Body of pancreas (tissue), 4 donors: ENCODE measurements at regions not wholly inside any gene's neighbourhood (a gene's known extent, or its start where the extent isn't known, plus 50 kb on each side); places are given as distances from the start of the nearest gene placed in this dataset.

Source experiments
- ATAC-seq: fragments of 150-250 bp; one replicate; pipeline ENCODE4 v1.9.1; 2016
- DNase-seq, 4 donors: peaks; one replicate each; pipeline ENCODE4 v3.0.0-alpha.2; 2019
- H3K27ac ChIP-seq, 4 donors: fragments of 200-600 bp; sonication (generic); 1 replicate in 3 of 4; 2 replicates in 1 of 4; pipeline versions ENCODE4 v1.5.1 to v1.6.1; 2016 to 2019; ENCODE audit warnings: mild to moderate bottlenecking in 1 of 4, mixed read lengths in 1 of 4, moderate library complexity in 1 of 4
- H3K27me3 ChIP-seq, 2 donors: fragments of 200-600 bp; sonication (generic); one replicate each; pipeline ENCODE4 v1.6.0; 2016; ENCODE audit warnings: mild to moderate bottlenecking in 1 of 2
- H3K36me3 ChIP-seq, 2 donors: fragments of 200-600 bp; sonication (generic); replicated peaks in 1 of 2; 2 replicates each; pipeline ENCODE4 v1.5.1; 2016; ENCODE audit warnings: low read depth in 2 of 2; ENCODE audit not compliant: insufficient read depth in 1 of 2
- H3K4me1 ChIP-seq: fragments of 200-600 bp; sonication (generic); one replicate; pipeline ENCODE4 v1.6.0; 2016
- H3K4me3 ChIP-seq, 2 donors: fragments of 200-600 bp; sonication (generic); 1 replicate in 1 of 2; 2 replicates in 1 of 2; pipeline ENCODE4 v1.5.1; 2016 to 2019
- H3K9me3 ChIP-seq, 3 donors: fragments of 200-600 bp; sonication (generic); 1 replicate in 2 of 3; 2 replicates in 1 of 3; pipeline ENCODE4 v1.5.1; 2016
- CTCF ChIP-seq, 7 experiments: fragments of 450-650 bp in 4 of 7; fragments of 200-600 bp in 3 of 7; sonication (generic) in 3 of 7; IDR thresholded peaks; one replicate each; pipeline ENCODE4 v1.5.1; 2016 to 2019; ENCODE audit warnings: antibody characterized with exemption in 7 of 7
- POLR2A ChIP-seq, 3 donors: fragments of 450-650 bp; IDR thresholded peaks; one replicate each; pipeline ENCODE4 v1.6.1; 2016; ENCODE audit warnings: antibody characterized with exemption in 3 of 3, mild to moderate bottlenecking in 2 of 3
- WGBS, 2 donors: methylation state at CpG; one replicate each; pipeline ENCODE4 v1.1.5; 2017; 5-methylcytosine and 5-hydroxymethylcytosine counted together
- intact Hi-C: fragments of 100-400 bp; cut with DNase I; formaldehyde crosslinking; loops from one replicate; pipeline ENCODE4 v1.15.1; 2023

- Histone ChIP-seq H3K36me3 (no peaks in the 10 kb centered on the region), H3K27me3 (no peaks in the 10 kb centered on the region), H3K4me3 (no peak overlapping the region), H3K27ac (no peak overlapping the region), H3K9me3 (no peaks in the 10 kb centered on the region), H3K4me1 (no peaks in the 10 kb centered on the region)
- intact Hi-C loops, result no loop called here
- no peak for DNase-seq
- WGBS, 2 donors, result 56 to 59% methylated on average over 6 of the region's 6 CpGs
- TF ChIP-seq CTCF (IDR thresholded peaks at IDR 0.05) (no peak), POLR2A (IDR thresholded peaks at IDR 0.05) (no peak)
- no peak for ATAC-seq
These were observed 82.9 kb upstream of the APBB1IP start for GRCh38 chr10:26355241-26355640.

- no peak for TF ChIP-seq POLR2A (IDR thresholded peaks at IDR 0.05)
- TF ChIP-seq CTCF (IDR thresholded peaks at IDR 0.05), result no peak
- ATAC-seq, result no peak
- H3K27me3 ChIP-seq, result no peaks in the 10 kb centered on the region
- no peak for DNase-seq
- H3K4me3 ChIP-seq, result no peak overlapping the region
- H3K4me1 ChIP-seq, result no peaks in the 10 kb centered on the region
- no peaks in the 10 kb centered on the region for H3K36me3 ChIP-seq
- no peak overlapping the region for H3K27ac ChIP-seq
- no peaks in the 10 kb centered on the region for H3K9me3 ChIP-seq
- WGBS, 2 donors, result 13 to 15% methylated on average over 1 of the region's 1 CpG
- intact Hi-C loops, result no loop called here
These were observed 80.9 kb upstream of the APBB1IP start for GRCh38 chr10:26357203-26357602.

- H3K4me1 ChIP-seq, result no peaks in the 10 kb centered on the region
- no peaks in the 10 kb centered on the region for H3K9me3 ChIP-seq
- no peak overlapping the region for H3K27ac ChIP-seq
- no peak for DNase-seq
- H3K36me3 ChIP-seq, result no peaks in the 10 kb centered on the region
- no peak overlapping the region for H3K4me3 ChIP-seq
- WGBS, 2 donors, result 18 to 48% methylated on average over 2 of the region's 2 CpGs
- intact Hi-C loops, result no loop called here
- ATAC-seq, result no peak
- H3K27me3 ChIP-seq, result no peaks in the 10 kb centered on the region
- TF ChIP-seq POLR2A (IDR thresholded peaks at IDR 0.05), result no peak
- TF ChIP-seq CTCF (IDR thresholded peaks at IDR 0.05), result no peak
These were observed 80.1 kb upstream of the APBB1IP start for GRCh38 chr10:26358071-26358470.

DNA sequence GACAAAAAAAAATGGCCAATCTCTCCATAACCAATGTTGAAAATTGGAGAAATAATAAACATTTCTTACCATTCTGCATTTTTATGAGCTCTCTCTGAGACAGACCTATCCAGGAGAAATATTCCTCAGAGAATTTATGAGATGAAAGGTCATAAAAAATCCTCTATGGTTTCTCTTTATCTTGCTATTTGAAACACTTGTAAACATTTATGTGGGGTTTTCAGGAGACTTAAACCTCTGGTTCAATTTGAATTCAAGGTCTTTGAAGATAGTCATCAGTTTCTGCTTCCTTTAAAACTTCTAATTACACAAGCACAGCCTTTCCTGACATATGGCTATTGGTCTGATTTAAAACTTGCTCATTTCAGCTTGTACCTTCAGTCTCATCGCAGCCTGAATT is 78.5 kb upstream of the APBB1IP start:
- TF ChIP-seq POLR2A (IDR thresholded peaks at IDR 0.05), result no peak
- TF ChIP-seq CTCF (IDR thresholded peaks at IDR 0.05), result no peak
- intact Hi-C loops, result no loop called here
- Histone ChIP-seq H3K4me3 (no peak overlapping the region), H3K4me1 (no peaks in the 10 kb centered on the region), H3K27ac (no peak overlapping the region), H3K9me3 (no peaks in the 10 kb centered on the region), H3K36me3 (no peaks in the 10 kb centered on the region), H3K27me3 (no peaks in the 10 kb centered on the region)
- 15 to 77% methylated on average over 1 of the region's 1 CpG for WGBS, 2 donors
- ATAC-seq (no peak), DNase-seq (no peak)

DNA sequence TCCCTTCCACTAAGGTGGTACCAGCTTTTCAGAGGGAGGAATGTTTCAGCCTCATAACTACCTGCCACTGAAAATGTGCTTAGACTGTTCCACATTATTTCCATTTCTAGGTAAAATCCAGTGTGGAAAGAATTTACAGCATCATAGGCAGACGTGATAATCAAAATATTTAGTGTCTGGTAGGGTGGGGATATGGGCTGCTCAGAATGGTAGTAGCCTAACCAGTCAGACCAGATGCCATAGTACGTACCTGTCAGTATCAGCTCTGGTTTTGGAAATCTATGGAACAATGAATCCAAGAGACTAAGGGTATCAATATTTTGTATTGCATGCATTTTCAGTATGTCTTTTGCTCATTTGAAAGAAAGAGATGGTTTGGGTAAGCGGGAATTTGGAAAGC is 76.8 kb upstream of the APBB1IP start:
- no peaks in the 10 kb centered on the region for H3K27me3 ChIP-seq
- H3K36me3 ChIP-seq, result no peaks in the 10 kb centered on the region
- DNase-seq (no peak), ATAC-seq (no peak)
- H3K9me3 ChIP-seq, result no peaks in the 10 kb centered on the region
- intact Hi-C loops, result no loop called here
- H3K4me1 ChIP-seq, result no peaks in the 10 kb centered on the region
- no peak overlapping the region for H3K4me3 ChIP-seq
- 40 to 55% methylated on average over 3 of the region's 3 CpGs for WGBS, 2 donors
- TF ChIP-seq POLR2A (IDR thresholded peaks at IDR 0.05) (no peak), CTCF (IDR thresholded peaks at IDR 0.05) (no peak)
- no peak overlapping the region for H3K27ac ChIP-seq
